ENCODE measurements at regions not wholly inside any gene's neighbourhood (a gene's known extent, or its start where the extent isn't known, plus 50 kb on each side); places are given as distances from the start of the nearest gene placed in this dataset.

GRCh38 chr3:153528473-153528872 lies 366.4 kb downstream of the RAP2B start:
- Histone ChIP-seq H3K27me3 (replicated peaks; ENCODE audit: control insufficient read depth, insufficient read depth, low read length) (no peaks in the 10 kb centered on the region), H3K4me1 (no peaks in the 10 kb centered on the region), H3K9me3 (0 out of 2 replicates have a peak, but pooled peaks cover 2% of the 10 kb centered on the region), H3K4me3 (ENCODE audit: low read depth, low read length) (no peak overlapping the region), H3K36me3 (ENCODE audit: control insufficient read depth, insufficient read depth, low read length) (no peaks in the 10 kb centered on the region)
- intact Hi-C loops (cut with micrococcal nuclease; ENCODE audit: unreplicated experiment) = no loop called here
- Mint-ChIP-seq H3K4me1 (ENCODE audit: low read depth, unreplicated experiment) (no peaks in the 10 kb centered on the region), H3K9me3 (ENCODE audit: unreplicated experiment) (peaks cover 16% of the 10 kb centered on the region), H3K27ac (ENCODE audit: unreplicated experiment) (no peak overlapping the region), H3K4me3 (ENCODE audit: unreplicated experiment) (no peak overlapping the region), H3K36me3 (ENCODE audit: insufficient read depth, unreplicated experiment) (no peaks in the 10 kb centered on the region), H3K27me3 (ENCODE audit: insufficient read depth, unreplicated experiment) (peaks cover 3% of the 10 kb centered on the region)
- no peak for TF ChIP-seq CTCF (IDR thresholded peaks at IDR 0.05; ENCODE audit: insufficient read depth in 1 of 2, low read depth in 1 of 2, low read length in 1 of 2, severe bottlenecking in 1 of 2, unreplicated experiment in 1 of 2)
- ChIA-PET POLR2A (no interaction called here), CTCF (no interaction called here)
- no TSS peak for BruUV-seq (replicated peaks)
- no peak for DNase-seq

GRCh38 chr3:153539263-153539662 lies 377.2 kb downstream of the RAP2B start:
- H3K4me3 ChIP-seq (ENCODE audit: low read depth, low read length) = no peak overlapping the region
- H3K27ac Mint-ChIP-seq (ENCODE audit: unreplicated experiment) = no peak overlapping the region
- no peaks in the 10 kb centered on the region for H3K9me3 Mint-ChIP-seq (ENCODE audit: unreplicated experiment)
- intact Hi-C loops (cut with micrococcal nuclease; ENCODE audit: unreplicated experiment) = no loop called here
- H3K4me1 Mint-ChIP-seq (ENCODE audit: low read depth, unreplicated experiment) = no peaks in the 10 kb centered on the region
- H3K27me3 ChIP-seq (replicated peaks; ENCODE audit: control insufficient read depth, insufficient read depth, low read length) = no peaks in the 10 kb centered on the region
- H3K36me3 ChIP-seq (ENCODE audit: control insufficient read depth, insufficient read depth, low read length) = no peaks in the 10 kb centered on the region
- H3K36me3 Mint-ChIP-seq (ENCODE audit: insufficient read depth, unreplicated experiment) = no peaks in the 10 kb centered on the region
- DNase-seq = no peak
- no peak for TF ChIP-seq CTCF (IDR thresholded peaks at IDR 0.05; ENCODE audit: insufficient read depth in 1 of 2, low read depth in 1 of 2, low read length in 1 of 2, severe bottlenecking in 1 of 2, unreplicated experiment in 1 of 2)
- H3K4me1 ChIP-seq = no peaks in the 10 kb centered on the region
- H3K27me3 Mint-ChIP-seq (ENCODE audit: insufficient read depth, unreplicated experiment) = no peaks in the 10 kb centered on the region
- ChIA-PET POLR2A (no interaction called here), CTCF (no interaction called here)
- no peak overlapping the region for H3K4me3 Mint-ChIP-seq (ENCODE audit: unreplicated experiment)
- BruUV-seq (replicated peaks) = no TSS peak
- H3K9me3 ChIP-seq = no peaks in the 10 kb centered on the region

GRCh38 chr3:153545471-153545870 lies 383.4 kb downstream of the RAP2B start:
- Mint-ChIP-seq H3K4me3 (ENCODE audit: unreplicated experiment) (no peak overlapping the region), H3K36me3 (ENCODE audit: insufficient read depth, unreplicated experiment) (no peaks in the 10 kb centered on the region), H3K27me3 (ENCODE audit: insufficient read depth, unreplicated experiment) (no peaks in the 10 kb centered on the region), H3K4me1 (ENCODE audit: low read depth, unreplicated experiment) (no peaks in the 10 kb centered on the region), H3K27ac (ENCODE audit: unreplicated experiment) (no peak overlapping the region), H3K9me3 (ENCODE audit: unreplicated experiment) (no peaks in the 10 kb centered on the region)
- POLR2A ChIA-PET = interaction anchor here (0.6 kb wide), 1 partner anchor 1277 kb away, joined by 4 read pairs; the partner anchor contains the start of gene MBNL1
- no peak for DNase-seq
- Histone ChIP-seq H3K9me3 (no peaks in the 10 kb centered on the region), H3K4me1 (no peaks in the 10 kb centered on the region), H3K36me3 (ENCODE audit: control insufficient read depth, insufficient read depth, low read length) (no peaks in the 10 kb centered on the region), H3K27me3 (replicated peaks; ENCODE audit: control insufficient read depth, insufficient read depth, low read length) (no peaks in the 10 kb centered on the region), H3K4me3 (ENCODE audit: low read depth, low read length) (no peak overlapping the region)
- no TSS peak for BruUV-seq (replicated peaks)
- TF ChIP-seq CTCF (IDR thresholded peaks at IDR 0.05; ENCODE audit: insufficient read depth in 1 of 2, low read depth in 1 of 2, low read length in 1 of 2, severe bottlenecking in 1 of 2, unreplicated experiment in 1 of 2) = no peak
- CTCF ChIA-PET = no interaction called here
- intact Hi-C loops (cut with micrococcal nuclease; ENCODE audit: unreplicated experiment) = no loop called here

Data from Caco-2 (cell line).